ENCODE measurements at regions not wholly inside any gene's neighbourhood (a gene's known extent, or its start where the extent isn't known, plus 50 kb on each side); places are given as distances from the start of the nearest gene placed in this dataset.

- DNase-seq (ENCODE audit: low spot score): no peak
Observed at GRCh38 chrX:40452031-40452430, 128.7 kb upstream of the ATP6AP2 start.

GRCh38 chrX:40449956-40450706 lies 130.6 kb upstream of the ATP6AP2 start:
- DNase-seq (ENCODE audit: low spot score): no peak

GRCh38 chrX:40449396-40449795 lies 131.4 kb upstream of the ATP6AP2 start:
- no peak for DNase-seq (ENCODE audit: low spot score)

GRCh38 chrX:40448793-40449192 lies 132.0 kb upstream of the ATP6AP2 start:
- DNase-seq (ENCODE audit: low spot score): no peak

GRCh38 chrX:40446921-40447320 lies 133.8 kb upstream of the ATP6AP2 start:
- DNase-seq (ENCODE audit: low spot score): no peak

- DNase-seq (ENCODE audit: low spot score): no peak
Observed at GRCh38 chrX:40445691-40446090, 135.1 kb upstream of the ATP6AP2 start.

- no peak for DNase-seq (ENCODE audit: low spot score)
Observed at GRCh38 chrX:40444798-40445496, 135.8 kb upstream of the ATP6AP2 start.

GRCh38 chrX:40444133-40444532 lies 136.6 kb upstream of the ATP6AP2 start:
- no peak for DNase-seq (ENCODE audit: low spot score)

GRCh38 chrX:40440866-40441265 lies 139.9 kb upstream of the ATP6AP2 start:
- DNase-seq (ENCODE audit: low spot score): no peak

GRCh38 chrX:40439625-40440532 lies 140.9 kb upstream of the ATP6AP2 start:
- DNase-seq (ENCODE audit: low spot score): no peak

- DNase-seq (ENCODE audit: low spot score): no peak
Observed at GRCh38 chrX:40437348-40437747, 143.4 kb upstream of the ATP6AP2 start.

GRCh38 chrX:40434947-40435346 lies 145.8 kb upstream of the ATP6AP2 start:
- no peak for DNase-seq (ENCODE audit: low spot score)

- DNase-seq (ENCODE audit: low spot score): no peak
Observed at GRCh38 chrX:40434443-40434842, 146.3 kb upstream of the ATP6AP2 start.

- DNase-seq (ENCODE audit: low spot score): no peak
Observed at GRCh38 chrX:40433160-40433559, 147.6 kb upstream of the ATP6AP2 start.

GRCh38 chrX:40424259-40424658 lies 156.5 kb upstream of the ATP6AP2 start:
- no peak for DNase-seq (ENCODE audit: low spot score)

GRCh38 chrX:40423299-40423698 lies 157.5 kb upstream of the ATP6AP2 start:
- no peak for DNase-seq (ENCODE audit: low spot score)

- DNase-seq (ENCODE audit: low spot score): no peak
Observed at GRCh38 chrX:40422021-40422420, 158.7 kb upstream of the ATP6AP2 start.

GRCh38 chrX:40420899-40421729 lies 159.7 kb upstream of the ATP6AP2 start:
- DNase-seq (ENCODE audit: low spot score): no peak

- no peak for DNase-seq (ENCODE audit: low spot score)
Observed at GRCh38 chrX:40418813-40419195, 162.0 kb upstream of the ATP6AP2 start.

GRCh38 chrX:40418146-40418812 lies 162.5 kb upstream of the ATP6AP2 start:
- no peak for DNase-seq (ENCODE audit: low spot score)

- no peak for DNase-seq (ENCODE audit: low spot score)
Observed at GRCh38 chrX:40415675-40416074, 165.1 kb upstream of the ATP6AP2 start.
